Brain pericyte (primary cell): ENCODE measurements at regions not wholly inside any gene's neighbourhood (a gene's known extent, or its start where the extent isn't known, plus 50 kb on each side); places are given as distances from the start of the nearest gene placed in this dataset.
"Not testable (repeated sequence)": the region's sequence is repeated elsewhere in the genome, so short reads cannot be mapped to it uniquely, and the experiment has no call there.

Experiments
- DNase-seq: peaks from one replicate; pipeline ENCODE4 v3.0.0-alpha.2; 2012; ENCODE audit warnings: low read depth, low spot score

DNA sequence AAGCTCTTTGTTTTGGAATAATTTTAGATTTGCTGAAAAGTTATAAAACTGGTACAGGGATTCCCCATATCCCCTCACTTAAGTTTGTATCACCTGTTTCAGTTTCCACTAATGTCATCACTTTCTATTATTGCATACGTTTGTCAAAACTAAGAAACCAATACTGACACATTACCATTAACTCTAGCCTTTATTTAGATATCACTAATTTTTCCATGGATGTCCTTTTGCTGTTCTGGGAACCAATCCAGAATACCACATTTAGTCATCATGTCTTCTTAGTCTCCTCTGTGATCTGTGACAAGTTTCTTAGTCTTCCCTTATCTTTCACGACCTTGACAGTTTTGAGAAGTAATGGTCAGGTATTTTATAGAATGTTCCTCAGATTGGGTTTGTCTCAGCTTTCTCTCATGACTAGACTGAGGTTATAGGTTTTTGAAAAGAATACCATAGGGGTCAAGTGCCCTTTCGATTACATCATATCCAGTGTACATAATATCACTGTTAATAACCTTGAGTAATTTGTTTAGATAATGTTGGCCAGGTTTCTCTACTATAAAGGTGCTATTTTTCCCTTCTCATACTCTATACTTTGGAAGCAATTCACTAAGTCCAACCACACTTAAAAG, 51.9 kb upstream of the NMUR2 start:
- no peak for DNase-seq

GRCh38 chr5:152462021-152462721, 57.1 kb upstream of the NMUR2 start:
- DNase-seq: no peak

- DNase-seq: no peak
Observed at GRCh38 chr5:152464048-152464447, 59.0 kb upstream of the NMUR2 start.

DNA sequence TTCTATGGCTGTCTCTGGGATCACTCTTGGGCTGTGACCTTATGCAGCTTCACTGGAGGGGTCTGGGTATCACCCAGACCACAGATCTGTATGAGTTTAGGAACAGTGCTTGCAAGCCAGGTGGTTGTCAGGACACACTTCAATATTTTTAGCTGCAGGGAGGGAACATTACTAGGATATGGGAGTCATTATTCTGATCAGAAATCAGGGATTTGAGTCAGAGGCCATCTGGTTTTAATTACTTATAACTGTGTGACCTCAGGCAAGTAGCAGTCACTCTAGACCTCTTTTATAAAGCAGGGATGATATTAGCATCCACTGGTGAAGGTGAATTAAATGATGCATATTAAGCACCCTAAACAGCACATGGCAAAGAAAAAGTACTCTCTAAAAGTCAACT, 60.1 kb upstream of the NMUR2 start:
- DNase-seq: no peak

- no peak for DNase-seq
Observed at GRCh38 chr5:152466085-152466745, 61.1 kb upstream of the NMUR2 start.

GRCh38 chr5:152470167-152470566, 65.1 kb upstream of the NMUR2 start:
- no peak for DNase-seq

GRCh38 chr5:152472083-152472482, 67.0 kb upstream of the NMUR2 start:
- DNase-seq: no peak

- no peak for DNase-seq
Observed at GRCh38 chr5:152474961-152475360, 69.9 kb upstream of the NMUR2 start.

- no peak for DNase-seq
Observed at GRCh38 chr5:152477536-152477935, 72.5 kb upstream of the NMUR2 start.

DNA sequence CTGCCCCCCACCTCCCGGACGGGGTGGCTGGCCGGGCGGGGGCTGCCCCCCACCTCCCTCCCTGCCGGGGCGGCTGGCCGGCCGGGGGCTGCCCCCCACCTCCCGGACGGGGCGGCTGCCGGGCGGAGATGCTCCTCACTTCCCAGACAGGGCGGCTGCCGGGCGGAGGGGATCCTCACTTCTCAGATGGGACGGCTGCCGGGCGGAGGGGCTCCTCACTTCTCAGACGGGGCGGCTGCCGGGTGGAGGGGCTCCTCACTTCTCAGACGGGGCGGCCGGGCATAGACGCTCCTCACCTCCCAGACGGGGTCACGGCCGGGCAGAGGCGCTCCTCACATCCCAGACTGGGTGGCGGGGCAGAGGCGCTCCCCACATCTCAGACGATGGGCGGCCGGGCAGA, 74.8 kb upstream of the NMUR2 start:
- not testable (repeated sequence) for DNase-seq

DNA sequence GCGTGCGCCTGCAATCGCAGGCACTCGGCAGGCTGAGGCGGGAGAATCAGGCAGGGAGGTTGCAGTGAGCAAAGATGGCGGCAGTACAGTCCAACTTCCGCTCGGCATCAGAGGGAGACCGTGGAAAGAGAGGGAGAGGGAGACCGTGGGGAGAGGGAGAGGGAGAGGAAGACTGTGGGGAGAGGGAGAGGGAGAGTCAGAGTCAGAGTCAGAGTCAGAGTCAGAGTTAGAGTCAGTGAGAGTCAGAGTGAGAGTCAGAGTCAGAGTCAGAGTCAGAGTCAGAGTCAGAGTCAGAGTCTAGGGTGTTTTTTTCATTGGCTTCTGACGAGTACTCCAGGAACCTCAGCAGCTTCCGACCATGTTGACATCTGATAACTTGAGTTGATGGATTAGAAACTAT, 75.6 kb upstream of the NMUR2 start:
- DNase-seq: not testable (repeated sequence)

GRCh38 chr5:152487130-152487529, 82.1 kb upstream of the NMUR2 start:
- DNase-seq: no peak

- no peak for DNase-seq
Observed at GRCh38 chr5:152488869-152489268, 83.8 kb upstream of the NMUR2 start.

DNA sequence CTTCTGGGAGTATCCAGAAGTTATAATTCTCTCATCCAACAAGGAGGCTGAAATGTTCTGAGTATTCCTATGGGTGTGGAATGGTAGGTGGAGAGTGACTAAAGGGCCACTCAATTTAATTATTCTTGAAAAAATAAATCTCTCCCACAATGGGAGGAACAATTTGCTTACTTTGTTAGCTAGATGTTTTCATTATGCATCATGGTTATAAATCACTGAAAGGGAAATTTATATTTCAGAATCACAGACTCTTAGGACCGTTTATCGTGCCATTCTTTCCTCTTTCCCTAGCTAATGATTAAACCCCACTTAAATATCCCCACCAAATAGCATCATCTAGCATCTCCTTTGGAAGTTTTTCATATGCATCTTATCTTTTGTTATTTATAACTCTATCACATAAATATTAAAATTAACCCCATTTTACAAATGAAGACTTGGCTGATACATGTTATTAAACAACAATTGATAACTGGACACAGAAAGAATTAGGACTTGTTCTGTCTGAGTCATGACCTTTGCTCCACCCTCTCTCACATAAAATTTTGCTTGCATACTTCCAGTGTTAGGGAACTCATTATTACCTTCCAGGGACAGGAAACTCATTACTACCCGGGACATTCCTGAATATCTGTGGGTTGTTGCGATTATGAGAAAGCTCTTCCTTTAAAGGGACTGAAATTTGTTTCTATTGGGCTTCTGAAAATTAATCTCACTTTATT, 94.9 kb upstream of the NMUR2 start:
- no peak for DNase-seq

- DNase-seq: no peak
Observed at GRCh38 chr5:152501294-152501693, 96.2 kb upstream of the NMUR2 start.

- no peak for DNase-seq
Observed at GRCh38 chr5:152503206-152503605, 98.1 kb upstream of the NMUR2 start.

DNA sequence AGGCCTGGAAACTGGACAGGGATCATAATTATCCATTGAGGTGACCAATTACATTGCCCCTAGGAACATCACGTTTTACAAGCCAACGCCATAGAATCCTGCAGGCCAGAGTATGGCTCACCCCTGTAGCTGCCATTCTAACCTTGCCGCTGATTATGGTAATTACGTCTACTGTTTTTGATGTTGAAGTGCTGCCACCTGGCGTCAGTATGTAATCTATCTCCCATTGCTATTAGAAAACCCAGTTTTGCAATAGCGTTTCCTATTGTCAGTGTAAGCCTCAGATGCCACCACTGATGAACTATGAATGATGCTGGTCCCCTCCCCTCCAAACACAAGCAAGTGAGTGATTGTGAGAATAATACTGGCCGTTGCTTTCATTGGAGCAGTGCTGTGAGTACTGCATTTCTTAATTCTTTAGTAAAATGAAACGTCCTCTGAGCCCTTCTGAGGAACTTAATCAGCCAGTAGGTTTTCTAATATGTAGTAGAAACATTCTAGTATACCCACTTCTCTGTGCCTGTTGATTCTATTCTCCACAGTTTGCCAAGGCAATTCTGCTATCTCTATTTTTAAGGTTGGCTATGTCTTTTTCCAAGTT, 100.5 kb upstream of the NMUR2 start:
- no peak for DNase-seq

- DNase-seq: no peak
Observed at GRCh38 chr5:152511120-152511519, 106.0 kb upstream of the NMUR2 start.

- DNase-seq: no peak
Observed at GRCh38 chr5:152511531-152512132, 106.6 kb upstream of the NMUR2 start.

DNA sequence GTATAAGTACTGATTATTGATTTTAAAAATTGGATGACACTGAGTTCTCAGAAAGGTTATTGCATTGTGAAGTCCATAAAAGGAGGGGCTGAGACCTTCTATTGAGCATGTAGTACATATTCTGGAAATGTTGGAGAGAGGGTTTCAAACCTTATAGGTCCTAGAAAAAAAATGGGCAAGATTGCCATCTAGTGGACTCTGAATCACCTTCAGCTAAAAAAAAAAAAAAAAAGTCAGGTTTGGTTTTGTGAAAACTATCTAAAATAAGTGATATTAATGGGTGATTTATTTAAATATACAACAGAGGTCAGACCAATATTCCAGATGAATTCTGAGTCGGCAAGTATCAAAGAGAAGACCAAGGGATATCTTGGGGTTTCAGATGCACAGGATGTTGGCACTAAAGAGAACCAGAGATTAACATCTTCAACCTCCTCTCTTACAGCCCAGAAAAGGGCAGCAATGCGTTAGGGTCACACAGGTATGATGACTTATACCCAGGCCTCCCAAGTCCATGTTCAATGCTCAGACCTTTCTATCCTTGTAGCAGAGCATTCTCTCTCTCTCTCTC, 109.8 kb upstream of the NMUR2 start:
- no peak for DNase-seq

GRCh38 chr5:152523964-152524363, 118.9 kb upstream of the NMUR2 start:
- no peak for DNase-seq
